H1 (cell line): ENCODE measurements at regions not wholly inside any gene's neighbourhood (a gene's known extent, or its start where the extent isn't known, plus 50 kb on each side); places are given as distances from the start of the nearest gene placed in this dataset.

Experiments
- CTCF ChIA-PET: fragments of 300-600 bp; sonication (Branson Sonifier 250); formaldehyde crosslinking; loops from one replicate; lab custom pipeline; 2021; ENCODE audit not compliant: partially characterized antibody; lab: Charles Lee
- POLR2A ChIA-PET: fragments of 300-600 bp; sonication (Branson Sonifier 250); formaldehyde crosslinking; loops from one replicate; lab custom pipeline; 2021; ENCODE audit warnings: inconsistent platforms; ENCODE audit not compliant: partially characterized antibody; lab: Charles Lee
- DNase-seq, 2 experiments: peaks; one replicate each; pipeline versions ENCODE4 v3.0.0 to v3.0.0-alpha.2; 2010 to 2022; ENCODE audit warnings: low spot score in 2 of 2, low read depth in 1 of 2, mixed read lengths in 1 of 2
- FAIRE-seq: peaks from 2 replicates; lab custom pipeline; 2011; peaks lifted over from hg19 to GRCh38; lab: Jason Lieb, UNC
- H2AFZ ChIP-seq: 2 replicates; pipeline ENCODE4 v1.8.1; 2012; ENCODE audit warnings: low read length, inconsistent platforms
- H2AK5ac ChIP-seq: 2 replicates; pipeline ENCODE4 v1.6.1; 2013; ENCODE audit warnings: low read depth, low read length
- H2BK120ac ChIP-seq: replicated peaks from 2 replicates; pipeline ENCODE3; 2013; ENCODE audit warnings: low read depth, low read length, inconsistent platforms
- H2BK12ac ChIP-seq: 2 replicates; pipeline ENCODE4 v1.6.1; 2013; ENCODE audit warnings: low read depth, low read length
- H2BK15ac ChIP-seq: 2 replicates; pipeline ENCODE4 v1.6.1; 2013; ENCODE audit warnings: low read length
- H2BK20ac ChIP-seq: 2 replicates; pipeline ENCODE4 v1.6.1; 2013; ENCODE audit warnings: low read length
- H2BK5ac ChIP-seq: 2 replicates; pipeline ENCODE4 v1.6.1; 2013; ENCODE audit warnings: low read depth, low read length
- H3K14ac ChIP-seq: 2 replicates; pipeline ENCODE4 v1.6.1; 2013; ENCODE audit warnings: inconsistent platforms; ENCODE audit not compliant: insufficient read length
- H3K18ac ChIP-seq: 2 replicates; pipeline ENCODE4 v1.6.1; 2013; ENCODE audit warnings: low read length; ENCODE audit errors: extremely low read depth
- H3K23ac ChIP-seq: 2 replicates; pipeline ENCODE4 v1.6.1; 2013; ENCODE audit warnings: inconsistent platforms; ENCODE audit not compliant: insufficient read length
- H3K23me2 ChIP-seq: 2 replicates; pipeline ENCODE4 v1.6.1; 2013; ENCODE audit warnings: low read depth, low read length
- H3K27ac ChIP-seq: 2 replicates; pipeline ENCODE4 v1.6.1; 2011; ENCODE audit warnings: low read depth, low read length, inconsistent platforms
- H3K27me3 ChIP-seq, 4 experiments: replicated peaks in 1 of 4; 1 replicate in 1 of 4; 2 replicates in 3 of 4; pipeline versions ENCODE4 v1.6.1 to v1.8.1; 2011 to 2013; ENCODE audit warnings: low read length in 3 of 4, mild to moderate bottlenecking in 3 of 4, inconsistent platforms in 2 of 4, mixed read lengths in 2 of 4, moderate library complexity in 1 of 4; ENCODE audit not compliant: control insufficient read depth in 3 of 4, insufficient read depth in 3 of 4; ENCODE audit errors: extremely low read depth in 1 of 4
- H3K36me3 ChIP-seq, 4 experiments: 2 replicates each; pipeline versions ENCODE4 v1.6.1 to v1.8.1; 2011 to 2013; ENCODE audit warnings: mild to moderate bottlenecking in 4 of 4, low read length in 3 of 4, moderate library complexity in 2 of 4, control low read depth in 1 of 4, inconsistent platforms in 1 of 4; ENCODE audit not compliant: insufficient read depth in 4 of 4, control insufficient read depth in 2 of 4
- H3K4ac ChIP-seq: replicated peaks from 2 replicates; pipeline ENCODE3; 2013; ENCODE audit warnings: low read length, low read depth, mixed read lengths, inconsistent platforms; ENCODE audit not compliant: insufficient read length
- H3K4me1 ChIP-seq, 4 experiments: replicated peaks in 1 of 4; 1 replicate in 1 of 4; 2 replicates in 3 of 4; pipeline versions ENCODE4 v1.6.1 to v1.8.1; 2011 to 2013; ENCODE audit warnings: low read length in 3 of 4, inconsistent platforms in 2 of 4, mixed read lengths in 1 of 4; ENCODE audit not compliant: insufficient read depth in 4 of 4, control insufficient read depth in 3 of 4
- H3K4me2 ChIP-seq, 2 experiments: 2 replicates each; pipeline versions ENCODE4 v1.6.1 to v1.8.1; 2011 to 2013; ENCODE audit warnings: low read depth in 2 of 2, low read length in 2 of 2, control low read depth in 1 of 2, inconsistent platforms in 1 of 2, mild to moderate bottlenecking in 1 of 2; ENCODE audit not compliant: insufficient read depth in 1 of 2
- H3K4me3 ChIP-seq, 4 experiments: fragments of 200-600, 300-600 bp in 1 of 4; sonication (generic), shearing (Covaris generic), sonication (Bioruptor Twin) in 1 of 4; 2 replicates each; pipeline versions ENCODE4 v1.5.1 to v1.8.1; 2011 to 2016; ENCODE audit warnings: low read length in 4 of 4, low read depth in 3 of 4, control low read depth in 2 of 4, inconsistent platforms in 2 of 4, mild to moderate bottlenecking in 2 of 4, mixed read lengths in 1 of 4, moderate library complexity in 1 of 4; ENCODE audit not compliant: insufficient read depth in 2 of 4; ENCODE audit errors: extremely low read depth in 1 of 4
- H3K56ac ChIP-seq: replicated peaks from 2 replicates; pipeline ENCODE3; 2013; ENCODE audit warnings: low read depth, mild to moderate bottlenecking, mixed read lengths, low read length, inconsistent platforms; ENCODE audit not compliant: insufficient read length
- H3K79me1 ChIP-seq: 2 replicates; pipeline ENCODE4 v1.6.1; 2013; ENCODE audit warnings: low read depth, low read length, control low read depth
- H3K79me2 ChIP-seq, 2 experiments: 2 replicates each; pipeline versions ENCODE4 v1.6.1 to v1.8.1; 2012 to 2013; ENCODE audit warnings: low read length in 2 of 2, mild to moderate bottlenecking in 2 of 2, inconsistent platforms in 1 of 2; ENCODE audit not compliant: insufficient read depth in 2 of 2, control insufficient read depth in 1 of 2
- H3K9ac ChIP-seq, 4 experiments: replicated peaks in 1 of 4; 1 replicate in 1 of 4; 2 replicates in 3 of 4; pipeline versions ENCODE4 v1.6.1 to v1.8.1; 2011 to 2013; ENCODE audit warnings: low read depth in 3 of 4, low read length in 3 of 4, control low read depth in 2 of 4, mild to moderate bottlenecking in 2 of 4, moderate library complexity in 2 of 4, inconsistent platforms in 1 of 4; ENCODE audit errors: extremely low read depth in 1 of 4
- H3K9me3 ChIP-seq, 2 experiments: 2 replicates each; pipeline versions ENCODE4 v1.6.1 to v1.8.1; 2012 to 2013; ENCODE audit warnings: mild to moderate bottlenecking in 2 of 2, moderate library complexity in 2 of 2, control low read depth in 1 of 2, inconsistent platforms in 1 of 2, low read depth in 1 of 2, low read length in 1 of 2, mixed read lengths in 1 of 2; ENCODE audit not compliant: insufficient read depth in 2 of 2
- H4K20me1 ChIP-seq, 2 experiments: replicated peaks in 1 of 2; 2 replicates each; pipeline versions ENCODE3 to v1.8.1; 2011 to 2013; ENCODE audit warnings: inconsistent platforms in 2 of 2, low read length in 2 of 2, mild to moderate bottlenecking in 1 of 2; ENCODE audit not compliant: insufficient read depth in 2 of 2, control insufficient read depth in 1 of 2
- H4K5ac ChIP-seq: 2 replicates; pipeline ENCODE4 v1.6.1; 2013; ENCODE audit warnings: low read length, low read depth, mixed read lengths, inconsistent platforms; ENCODE audit not compliant: insufficient read length
- H4K8ac ChIP-seq: 2 replicates; pipeline ENCODE4 v1.8.0; 2013; ENCODE audit warnings: mild to moderate bottlenecking, moderate library complexity, low read length, inconsistent platforms; ENCODE audit not compliant: insufficient read depth; ENCODE audit errors: extremely low read depth
- H4K91ac ChIP-seq: replicated peaks from 2 replicates; pipeline ENCODE3; 2013; ENCODE audit warnings: low read length, mixed read lengths, inconsistent platforms; ENCODE audit not compliant: insufficient read length
- BACH1 ChIP-seq: IDR thresholded peaks from 2 replicates; pipeline ENCODE4 v1.6.1; 2012; ENCODE audit warnings: low read length, improper control_type of control experiment
- CHD2 ChIP-seq: IDR thresholded peaks from 2 replicates; pipeline ENCODE4 v1.6.1; 2012; ENCODE audit warnings: low read length, improper control_type of control experiment
- MAFK ChIP-seq: IDR thresholded peaks from 2 replicates; pipeline ENCODE4 v1.6.1; 2012; ENCODE audit warnings: low read depth, mild to moderate bottlenecking, improper control_type of control experiment, low read length
- SP1 ChIP-seq: IDR thresholded peaks from 2 replicates; pipeline ENCODE4 v1.6.1; 2011; ENCODE audit warnings: low read depth, low read length
- WGBS, 2 experiments: shearing (Covaris generic) in 1 of 2; methylation state at CpG; one replicate each; pipeline versions ENCODE4 v1.1.6 to v1.1.7; 2013 to 2015; ENCODE audit warnings: low lambda C conversion rate in 2 of 2, mixed read lengths in 2 of 2, inconsistent platforms in 1 of 2, low coverage in 1 of 2, missing lambda C conversion rate in 1 of 2; ENCODE audit not compliant: insufficient replicate concordance in 2 of 2, insufficient coverage in 1 of 2, insufficient read length in 1 of 2; ENCODE audit errors: extremely low coverage in 1 of 2, missing lambda C conversion rate in 1 of 2; 5-methylcytosine and 5-hydroxymethylcytosine counted together

- no peak overlapping the region for H4K5ac ChIP-seq
- no peak overlapping the region for H3K4me2 ChIP-seq
- whole genome bisulfite sequencing, 2 experiments: 89% methylated on average over 10 of the region's 10 CpGs; no CpG with 5 or more reads in 1 of the 2 experiments
- no peaks in the 10 kb centered on the region for H3K27me3 ChIP-seq
- H4K91ac ChIP-seq: no peak overlapping the region
- H3K18ac ChIP-seq: no peak overlapping the region
- H3K23ac ChIP-seq: no peak overlapping the region
- TF ChIP-seq CHD2 (no peak), SP1 (no peak), BACH1 (no peak), MAFK (no peak)
- no peaks in the 10 kb centered on the region for H3K9me3 ChIP-seq
- H4K8ac ChIP-seq: no peak overlapping the region
- H2AFZ ChIP-seq: no peak overlapping the region
- DNase-seq: no peak
- no peak overlapping the region for H3K4ac ChIP-seq
- no peak overlapping the region for H3K56ac ChIP-seq
- H3K79me1 ChIP-seq: no peaks in the 10 kb centered on the region
- no peak overlapping the region for H3K4me3 ChIP-seq
- no peaks in the 10 kb centered on the region for H4K20me1 ChIP-seq
- ChIA-PET POLR2A (no interaction called here), CTCF (interaction anchor here (0.6 to 1.4 kb wide), 3 partner anchors 8 to 226 kb away, joined by 3 to 4 read pairs (median 3); no protein-coding TSS in a partner anchor)
- no peaks in the 10 kb centered on the region for H3K36me3 ChIP-seq
- H2BK20ac ChIP-seq: no peak overlapping the region
- FAIRE-seq: no peak
- no peak overlapping the region for H2BK12ac ChIP-seq
- H3K14ac ChIP-seq: no peak overlapping the region
- H2BK5ac ChIP-seq: no peak overlapping the region
- H2AK5ac ChIP-seq: no peak overlapping the region
- H3K23me2 ChIP-seq: no peaks in the 10 kb centered on the region
- H3K4me1 ChIP-seq: no peaks in the 10 kb centered on the region
- H3K79me2 ChIP-seq: no peaks in the 10 kb centered on the region
- H3K9ac ChIP-seq: no peak overlapping the region
- no peak overlapping the region for H2BK120ac ChIP-seq
- H3K27ac ChIP-seq: no peak overlapping the region
- no peak overlapping the region for H2BK15ac ChIP-seq
These were observed 70.4 kb downstream of the MRPL57 start for GRCh38 chr13:21246761-21247452.
